ENCODE measurements at regions not wholly inside any gene's neighbourhood (a gene's known extent, or its start where the extent isn't known, plus 50 kb on each side); places are given as distances from the start of the nearest gene placed in this dataset.

GRCh38 chr14:58824106-58824505, 186.3 kb downstream of the DACT1 start:
- TF ChIP-seq POLR2A (IDR thresholded peaks at IDR 0.05) (no peak), CTCF (IDR thresholded peaks at IDR 0.05 in 8 of 11, conservative IDR thresholded peaks at IDR 0.05 in 3 of 11) (no peak), POLR2AphosphoS5 (IDR thresholded peaks at IDR 0.05) (no peak)
